H1 (cell line): ENCODE measurements at regions not wholly inside any gene's neighbourhood (a gene's known extent, or its start where the extent isn't known, plus 50 kb on each side); places are given as distances from the start of the nearest gene placed in this dataset.

Source experiments
- CTCF ChIA-PET: fragments of 300-600 bp; sonication (Branson Sonifier 250); formaldehyde crosslinking; loops from one replicate; lab custom pipeline; 2021; ENCODE audit not compliant: partially characterized antibody; lab: Charles Lee
- POLR2A ChIA-PET: fragments of 300-600 bp; sonication (Branson Sonifier 250); formaldehyde crosslinking; loops from one replicate; lab custom pipeline; 2021; ENCODE audit warnings: inconsistent platforms; ENCODE audit not compliant: partially characterized antibody; lab: Charles Lee
- DNase-seq, 2 experiments: peaks; one replicate each; pipeline versions ENCODE4 v3.0.0 to v3.0.0-alpha.2; 2010 to 2022; ENCODE audit warnings: low spot score in 2 of 2, low read depth in 1 of 2, mixed read lengths in 1 of 2
- FAIRE-seq: peaks from 2 replicates; lab custom pipeline; 2011; peaks lifted over from hg19 to GRCh38; lab: Jason Lieb, UNC
- H2AFZ ChIP-seq: 2 replicates; pipeline ENCODE4 v1.8.1; 2012; ENCODE audit warnings: low read length, inconsistent platforms
- H2AK5ac ChIP-seq: 2 replicates; pipeline ENCODE4 v1.6.1; 2013; ENCODE audit warnings: low read depth, low read length
- H2BK120ac ChIP-seq: replicated peaks from 2 replicates; pipeline ENCODE3; 2013; ENCODE audit warnings: low read depth, low read length, inconsistent platforms
- H2BK12ac ChIP-seq: 2 replicates; pipeline ENCODE4 v1.6.1; 2013; ENCODE audit warnings: low read depth, low read length
- H2BK15ac ChIP-seq: 2 replicates; pipeline ENCODE4 v1.6.1; 2013; ENCODE audit warnings: low read length
- H2BK20ac ChIP-seq: 2 replicates; pipeline ENCODE4 v1.6.1; 2013; ENCODE audit warnings: low read length
- H2BK5ac ChIP-seq: 2 replicates; pipeline ENCODE4 v1.6.1; 2013; ENCODE audit warnings: low read depth, low read length
- H3K14ac ChIP-seq: 2 replicates; pipeline ENCODE4 v1.6.1; 2013; ENCODE audit warnings: inconsistent platforms; ENCODE audit not compliant: insufficient read length
- H3K18ac ChIP-seq: 2 replicates; pipeline ENCODE4 v1.6.1; 2013; ENCODE audit warnings: low read length; ENCODE audit errors: extremely low read depth
- H3K23ac ChIP-seq: 2 replicates; pipeline ENCODE4 v1.6.1; 2013; ENCODE audit warnings: inconsistent platforms; ENCODE audit not compliant: insufficient read length
- H3K23me2 ChIP-seq: 2 replicates; pipeline ENCODE4 v1.6.1; 2013; ENCODE audit warnings: low read depth, low read length
- H3K27ac ChIP-seq: 2 replicates; pipeline ENCODE4 v1.6.1; 2011; ENCODE audit warnings: low read depth, low read length, inconsistent platforms
- H3K27me3 ChIP-seq, 4 experiments: replicated peaks in 1 of 4; 1 replicate in 1 of 4; 2 replicates in 3 of 4; pipeline versions ENCODE4 v1.6.1 to v1.8.1; 2011 to 2013; ENCODE audit warnings: low read length in 3 of 4, mild to moderate bottlenecking in 3 of 4, inconsistent platforms in 2 of 4, mixed read lengths in 2 of 4, moderate library complexity in 1 of 4; ENCODE audit not compliant: control insufficient read depth in 3 of 4, insufficient read depth in 3 of 4; ENCODE audit errors: extremely low read depth in 1 of 4
- H3K36me3 ChIP-seq, 4 experiments: 2 replicates each; pipeline versions ENCODE4 v1.6.1 to v1.8.1; 2011 to 2013; ENCODE audit warnings: mild to moderate bottlenecking in 4 of 4, low read length in 3 of 4, moderate library complexity in 2 of 4, control low read depth in 1 of 4, inconsistent platforms in 1 of 4; ENCODE audit not compliant: insufficient read depth in 4 of 4, control insufficient read depth in 2 of 4
- H3K4ac ChIP-seq: replicated peaks from 2 replicates; pipeline ENCODE3; 2013; ENCODE audit warnings: low read length, low read depth, mixed read lengths, inconsistent platforms; ENCODE audit not compliant: insufficient read length
- H3K4me1 ChIP-seq, 4 experiments: replicated peaks in 1 of 4; 1 replicate in 1 of 4; 2 replicates in 3 of 4; pipeline versions ENCODE4 v1.6.1 to v1.8.1; 2011 to 2013; ENCODE audit warnings: low read length in 3 of 4, inconsistent platforms in 2 of 4, mixed read lengths in 1 of 4; ENCODE audit not compliant: insufficient read depth in 4 of 4, control insufficient read depth in 3 of 4
- H3K4me2 ChIP-seq, 2 experiments: 2 replicates each; pipeline versions ENCODE4 v1.6.1 to v1.8.1; 2011 to 2013; ENCODE audit warnings: low read depth in 2 of 2, low read length in 2 of 2, control low read depth in 1 of 2, inconsistent platforms in 1 of 2, mild to moderate bottlenecking in 1 of 2; ENCODE audit not compliant: insufficient read depth in 1 of 2
- H3K4me3 ChIP-seq, 4 experiments: fragments of 200-600, 300-600 bp in 1 of 4; sonication (generic), shearing (Covaris generic), sonication (Bioruptor Twin) in 1 of 4; 2 replicates each; pipeline versions ENCODE4 v1.5.1 to v1.8.1; 2011 to 2016; ENCODE audit warnings: low read length in 4 of 4, low read depth in 3 of 4, control low read depth in 2 of 4, inconsistent platforms in 2 of 4, mild to moderate bottlenecking in 2 of 4, mixed read lengths in 1 of 4, moderate library complexity in 1 of 4; ENCODE audit not compliant: insufficient read depth in 2 of 4; ENCODE audit errors: extremely low read depth in 1 of 4
- H3K56ac ChIP-seq: replicated peaks from 2 replicates; pipeline ENCODE3; 2013; ENCODE audit warnings: low read depth, mild to moderate bottlenecking, mixed read lengths, low read length, inconsistent platforms; ENCODE audit not compliant: insufficient read length
- H3K79me1 ChIP-seq: 2 replicates; pipeline ENCODE4 v1.6.1; 2013; ENCODE audit warnings: low read depth, low read length, control low read depth
- H3K79me2 ChIP-seq, 2 experiments: 2 replicates each; pipeline versions ENCODE4 v1.6.1 to v1.8.1; 2012 to 2013; ENCODE audit warnings: low read length in 2 of 2, mild to moderate bottlenecking in 2 of 2, inconsistent platforms in 1 of 2; ENCODE audit not compliant: insufficient read depth in 2 of 2, control insufficient read depth in 1 of 2
- H3K9ac ChIP-seq, 4 experiments: replicated peaks in 1 of 4; 1 replicate in 1 of 4; 2 replicates in 3 of 4; pipeline versions ENCODE4 v1.6.1 to v1.8.1; 2011 to 2013; ENCODE audit warnings: low read depth in 3 of 4, low read length in 3 of 4, control low read depth in 2 of 4, mild to moderate bottlenecking in 2 of 4, moderate library complexity in 2 of 4, inconsistent platforms in 1 of 4; ENCODE audit errors: extremely low read depth in 1 of 4
- H3K9me3 ChIP-seq, 2 experiments: 2 replicates each; pipeline versions ENCODE4 v1.6.1 to v1.8.1; 2012 to 2013; ENCODE audit warnings: mild to moderate bottlenecking in 2 of 2, moderate library complexity in 2 of 2, control low read depth in 1 of 2, inconsistent platforms in 1 of 2, low read depth in 1 of 2, low read length in 1 of 2, mixed read lengths in 1 of 2; ENCODE audit not compliant: insufficient read depth in 2 of 2
- H4K20me1 ChIP-seq, 2 experiments: replicated peaks in 1 of 2; 2 replicates each; pipeline versions ENCODE3 to v1.8.1; 2011 to 2013; ENCODE audit warnings: inconsistent platforms in 2 of 2, low read length in 2 of 2, mild to moderate bottlenecking in 1 of 2; ENCODE audit not compliant: insufficient read depth in 2 of 2, control insufficient read depth in 1 of 2
- H4K5ac ChIP-seq: 2 replicates; pipeline ENCODE4 v1.6.1; 2013; ENCODE audit warnings: low read length, low read depth, mixed read lengths, inconsistent platforms; ENCODE audit not compliant: insufficient read length
- H4K8ac ChIP-seq: 2 replicates; pipeline ENCODE4 v1.8.0; 2013; ENCODE audit warnings: mild to moderate bottlenecking, moderate library complexity, low read length, inconsistent platforms; ENCODE audit not compliant: insufficient read depth; ENCODE audit errors: extremely low read depth
- H4K91ac ChIP-seq: replicated peaks from 2 replicates; pipeline ENCODE3; 2013; ENCODE audit warnings: low read length, mixed read lengths, inconsistent platforms; ENCODE audit not compliant: insufficient read length
- ASH2L ChIP-seq: fragments of 200-600, 300-600 bp; sonication (generic); IDR thresholded peaks from one replicate; pipeline ENCODE4 v1.7.1; 2017; ENCODE audit warnings: low read length
- ATF2 ChIP-seq: IDR thresholded peaks from 2 replicates; pipeline ENCODE4 v1.6.1; 2012; ENCODE audit warnings: low read length, inconsistent platforms
- BACH1 ChIP-seq: IDR thresholded peaks from 2 replicates; pipeline ENCODE4 v1.6.1; 2012; ENCODE audit warnings: low read length, improper control_type of control experiment
- CBX5 ChIP-seq: fragments of 300-800, 300-1000 bp; sonication (generic); IDR thresholded peaks from 2 replicates; pipeline ENCODE4 v1.7.1; 2016; ENCODE audit warnings: antibody characterized with exemption, low read length, low read depth
- CHD2 ChIP-seq: IDR thresholded peaks from 2 replicates; pipeline ENCODE4 v1.6.1; 2012; ENCODE audit warnings: low read length, improper control_type of control experiment
- FOSL1 ChIP-seq: IDR thresholded peaks from 2 replicates; pipeline ENCODE4 v1.6.1; 2011; ENCODE audit warnings: mild to moderate bottlenecking, low read depth, low read length, moderate library complexity; ENCODE audit not compliant: insufficient read depth
- POLR2A ChIP-seq, 2 experiments: IDR thresholded peaks; 1 replicate in 1 of 2; 2 replicates in 1 of 2; pipeline ENCODE4 v1.6.1; 2011; ENCODE audit warnings: low read depth in 2 of 2, low read length in 2 of 2, mild to moderate bottlenecking in 2 of 2; ENCODE audit errors: control extremely low read depth in 1 of 2
- POLR2AphosphoS5 ChIP-seq: IDR thresholded peaks from 2 replicates; pipeline ENCODE4 v1.6.1; 2011; ENCODE audit warnings: low read depth, low read length
- SIX5 ChIP-seq: IDR thresholded peaks from 2 replicates; pipeline ENCODE4 v1.6.1; 2011; ENCODE audit warnings: mild to moderate bottlenecking, low read depth, low read length
- SP2 ChIP-seq: IDR thresholded peaks from 2 replicates; pipeline ENCODE4 v1.6.1; 2012; ENCODE audit warnings: mild to moderate bottlenecking, low read length, inconsistent platforms
- TAF7 ChIP-seq: optimal IDR thresholded peaks from 2 replicates; pipeline ENCODE3; 2011; ENCODE audit warnings: low read depth, mild to moderate bottlenecking, inconsistent platforms, low read length, moderate library complexity, borderline replicate concordance
- TEAD4 ChIP-seq: IDR thresholded peaks from 2 replicates; pipeline ENCODE4 v1.6.1; 2012; ENCODE audit warnings: low read depth, low read length, inconsistent platforms, mixed read lengths
- WGBS, 2 experiments: shearing (Covaris generic) in 1 of 2; methylation state at CpG; one replicate each; pipeline versions ENCODE4 v1.1.6 to v1.1.7; 2013 to 2015; ENCODE audit warnings: low lambda C conversion rate in 2 of 2, mixed read lengths in 2 of 2, inconsistent platforms in 1 of 2, low coverage in 1 of 2, missing lambda C conversion rate in 1 of 2; ENCODE audit not compliant: insufficient replicate concordance in 2 of 2, insufficient coverage in 1 of 2, insufficient read length in 1 of 2; ENCODE audit errors: extremely low coverage in 1 of 2, missing lambda C conversion rate in 1 of 2; 5-methylcytosine and 5-hydroxymethylcytosine counted together

GRCh38 chr14:37997017-37997416 lies 210.7 kb upstream of the SSTR1 start:
- no peaks in the 10 kb centered on the region for H3K79me1 ChIP-seq
- no peaks in the 10 kb centered on the region; the same call in 1 of the 2 replicates for H3K23me2 ChIP-seq
- no peak overlapping the region for H3K4ac ChIP-seq
- H2AK5ac ChIP-seq: no peak overlapping the region
- no peak overlapping the region for H2AFZ ChIP-seq
- no peak overlapping the region for H4K91ac ChIP-seq
- H3K4me1 ChIP-seq: peaks cover 3 to 18% (median 13%) of the 10 kb centered on the region in 4 experiments; a peak in 6 of 7 replicates
- FAIRE-seq (no peak), DNase-seq (no peak)
- H3K18ac ChIP-seq: no peak overlapping the region
- whole genome bisulfite sequencing, 2 experiments: 88% methylated on average over 3 of the region's 3 CpGs; no CpG with 5 or more reads in 1 of the 2 experiments
- H3K79me2 ChIP-seq: no peaks in the 10 kb centered on the region
- no peaks in the 10 kb centered on the region for H3K27me3 ChIP-seq
- no peak overlapping the region for H2BK120ac ChIP-seq
- CTCF ChIA-PET: interaction anchor here (1.5 kb wide), 1 partner anchor 11 kb away, joined by 6 read pairs; no protein-coding TSS in a partner anchor
- H4K5ac ChIP-seq: no peak overlapping the region
- H3K23ac ChIP-seq: no peak overlapping the region
- H3K56ac ChIP-seq: no peak overlapping the region
- no peak overlapping the region for H4K8ac ChIP-seq
- no peak overlapping the region for H3K9ac ChIP-seq
- H3K9me3 ChIP-seq: no peaks in the 10 kb centered on the region
- no peak overlapping the region for H2BK15ac ChIP-seq
- no peak overlapping the region for H3K27ac ChIP-seq
- H2BK20ac ChIP-seq: peak overlapping the region; percentile 36; the same call in 1 of the 2 replicates
- H3K14ac ChIP-seq: no peak overlapping the region
- H2BK12ac ChIP-seq: no peak overlapping the region
- no peak overlapping the region for H3K4me3 ChIP-seq
- H2BK5ac ChIP-seq: no peak overlapping the region
- H3K36me3 ChIP-seq: no peaks in the 10 kb centered on the region
- H3K4me2 ChIP-seq: no peak overlapping the region
- POLR2A ChIA-PET: no interaction called here
- H4K20me1 ChIP-seq: no peaks in the 10 kb centered on the region
- TF ChIP-seq TEAD4: no peak
- TF ChIP-seq CHD2: no peak
- no peak for TF ChIP-seq BACH1
- no peak for TF ChIP-seq CBX5
- TF ChIP-seq ATF2: no peak
- TF ChIP-seq POLR2A (IDR thresholded peaks at IDR 0.05; ENCODE audit: control extremely low read depth in 1 of 2, low read depth in 2 of 2, low read length in 2 of 2): no peak
- TF ChIP-seq ASH2L: no peak
- no peak for TF ChIP-seq FOSL1
- TF ChIP-seq TAF7: no peak
- no peak for TF ChIP-seq SP2
- TF ChIP-seq POLR2AphosphoS5: no peak
- TF ChIP-seq SIX5: no peak
